Neural progenitor cell (in vitro differentiated cells): ENCODE measurements at regions not wholly inside any gene's neighbourhood (a gene's known extent, or its start where the extent isn't known, plus 50 kb on each side); places are given as distances from the start of the nearest gene placed in this dataset.

Experiments used
- DNase-seq: peaks from one replicate; pipeline ENCODE4 v3.0.0-alpha.2; 2016; ENCODE audit warnings: low spot score
- H2AFZ ChIP-seq: fragments of 200-600 bp; sonication (generic); replicated peaks from 2 replicates; pipeline ENCODE4 v1.6.1; 2016; ENCODE audit warnings: antibody characterized with exemption
- H3F3A ChIP-seq: fragments of 200-600 bp; sonication (generic); 2 replicates; pipeline ENCODE4 v1.6.1; 2016; ENCODE audit warnings: antibody characterized with exemption, low read depth
- H3K27ac ChIP-seq: fragments of 200-600 bp; sonication (generic); 2 replicates; pipeline ENCODE4 v1.5.1; 2016; ENCODE audit warnings: mild to moderate bottlenecking
- H3K27me3 ChIP-seq: fragments of 200-600 bp; sonication (generic); 2 replicates; pipeline ENCODE4 v1.6.1; 2016; ENCODE audit warnings: mild to moderate bottlenecking, moderate library complexity
- H3K36me3 ChIP-seq: fragments of 200-600 bp; sonication (generic); 2 replicates; pipeline ENCODE4 v1.5.1; 2016
- H3K4me1 ChIP-seq: fragments of 200-600 bp; sonication (generic); 2 replicates; pipeline ENCODE4 v1.6.1; 2016; ENCODE audit warnings: mixed run types
- H3K4me2 ChIP-seq: fragments of 200-600 bp; sonication (generic); 2 replicates; pipeline ENCODE4 v1.6.1; 2016
- H3K4me3 ChIP-seq: fragments of 200-600 bp; sonication (generic); 2 replicates; pipeline ENCODE4 v1.5.1; 2016
- H3K79me2 ChIP-seq: fragments of 200-600 bp; sonication (generic); 2 replicates; pipeline ENCODE4 v1.6.1; 2016; ENCODE audit warnings: low read depth
- H3K9ac ChIP-seq: fragments of 200-600 bp; sonication (generic); 2 replicates; pipeline ENCODE4 v1.6.1; 2016
- H3K9me3 ChIP-seq: fragments of 200-600 bp; sonication (generic); 2 replicates; pipeline ENCODE4 v1.5.1; 2016; ENCODE audit warnings: low read depth
- H4K20me1 ChIP-seq: fragments of 200-600 bp; sonication (generic); 2 replicates; pipeline ENCODE4 v1.6.1; 2016; ENCODE audit warnings: low read depth
- H3K27ac Mint-ChIP-seq: 3 replicates; pipeline ENCODE4 v1.8.0; 2021; ENCODE audit warnings: mixed read lengths
- H3K27me3 Mint-ChIP-seq: 2 replicates; pipeline ENCODE4 v1.8.0; 2022; ENCODE audit warnings: low read depth, mild to moderate bottlenecking, inconsistent platforms, moderate library complexity, mixed read lengths; ENCODE audit not compliant: insufficient read depth
- H3K36me3 Mint-ChIP-seq: 3 replicates; pipeline ENCODE4 v1.8.0; 2021; ENCODE audit warnings: mixed read lengths
- H3K4me1 Mint-ChIP-seq: 3 replicates; pipeline ENCODE4 v1.8.0; 2021; ENCODE audit warnings: mixed read lengths
- H3K4me3 Mint-ChIP-seq: 3 replicates; pipeline ENCODE4 v1.8.0; 2021; ENCODE audit warnings: mild to moderate bottlenecking, moderate library complexity, mixed read lengths
- H3K9me3 Mint-ChIP-seq: 3 replicates; pipeline ENCODE4 v1.8.0; 2020; ENCODE audit warnings: mixed read lengths
- EZH2 ChIP-seq: fragments of 200-600 bp; sonication (generic); IDR thresholded peaks from 2 replicates; pipeline ENCODE4 v1.6.1; 2017; ENCODE audit warnings: antibody characterized with exemption, mild to moderate bottlenecking, moderate library complexity
- EZH2phosphoT487 ChIP-seq: fragments of 200-600 bp; sonication (generic); IDR thresholded peaks from 2 replicates; pipeline ENCODE4 v1.6.1; 2017; ENCODE audit warnings: antibody characterized with exemption
- TF ChIP-seq, protein P1 (sequence below): fragments of 200-600 bp; sonication (generic); IDR thresholded peaks from 2 replicates; pipeline ENCODE4 v1.5.1; 2017; ENCODE audit warnings: antibody characterized with exemption, mild to moderate bottlenecking

DNA sequence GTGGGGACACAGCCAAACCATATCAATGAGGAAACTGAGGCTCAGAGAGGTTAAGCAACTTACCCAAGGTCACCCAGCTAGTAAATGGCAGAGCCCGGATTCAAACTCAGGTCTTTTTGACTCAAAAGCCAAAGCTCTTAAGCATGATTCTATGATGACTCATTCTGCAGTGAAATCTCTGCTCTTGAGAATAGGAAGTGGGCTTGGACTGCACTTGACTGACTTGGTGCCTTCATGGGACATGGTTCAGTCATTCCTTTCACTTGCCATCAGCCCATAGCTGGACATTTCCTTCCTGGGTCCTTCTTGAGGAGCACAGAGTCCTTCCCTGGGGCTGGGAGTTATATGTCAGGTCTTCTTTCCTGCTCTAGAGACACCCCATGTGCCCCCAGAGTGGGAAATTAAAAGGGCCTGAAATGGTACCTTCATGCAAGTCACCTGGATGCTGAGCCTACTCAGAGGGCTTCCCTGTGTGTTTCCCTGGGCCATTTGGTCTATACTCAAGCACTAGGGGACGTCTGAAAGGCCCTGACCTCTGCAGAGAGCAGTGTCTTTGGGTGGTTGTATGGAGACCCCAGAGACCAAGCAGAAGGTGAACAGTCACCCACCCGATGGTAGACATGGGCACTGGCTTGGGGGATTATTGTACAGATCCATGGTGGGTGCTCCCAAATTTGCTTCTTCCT lies 62.4 kb upstream of the SDK1 start:
- Histone ChIP-seq H3K79me2 (no peaks in the 10 kb centered on the region), H3K4me2 (no peak overlapping the region), H3K4me3 (no peak overlapping the region), H4K20me1 (no peaks in the 10 kb centered on the region), H3K27ac (no peak overlapping the region), H2AFZ (no peak overlapping the region), H3K36me3 (no peaks in the 10 kb centered on the region), H3K9me3 (no peaks in the 10 kb centered on the region), H3K27me3 (no peaks in the 10 kb centered on the region), H3K4me1 (peaks cover 3% of the 10 kb centered on the region), H3F3A (no peaks in the 10 kb centered on the region), H3K9ac (no peak overlapping the region)
- Mint-ChIP-seq H3K9me3 (peaks cover 21% of the 10 kb centered on the region), H3K4me1 (peaks cover 20% of the 10 kb centered on the region), H3K4me3 (no peak overlapping the region), H3K27ac (no peak overlapping the region), H3K36me3 (peaks cover 6% of the 10 kb centered on the region), H3K27me3 (peaks cover 5% of the 10 kb centered on the region)
- TF ChIP-seq EZH2phosphoT487 (no peak), EZH2 (no peak)
- TF ChIP-seq, protein P1, sequence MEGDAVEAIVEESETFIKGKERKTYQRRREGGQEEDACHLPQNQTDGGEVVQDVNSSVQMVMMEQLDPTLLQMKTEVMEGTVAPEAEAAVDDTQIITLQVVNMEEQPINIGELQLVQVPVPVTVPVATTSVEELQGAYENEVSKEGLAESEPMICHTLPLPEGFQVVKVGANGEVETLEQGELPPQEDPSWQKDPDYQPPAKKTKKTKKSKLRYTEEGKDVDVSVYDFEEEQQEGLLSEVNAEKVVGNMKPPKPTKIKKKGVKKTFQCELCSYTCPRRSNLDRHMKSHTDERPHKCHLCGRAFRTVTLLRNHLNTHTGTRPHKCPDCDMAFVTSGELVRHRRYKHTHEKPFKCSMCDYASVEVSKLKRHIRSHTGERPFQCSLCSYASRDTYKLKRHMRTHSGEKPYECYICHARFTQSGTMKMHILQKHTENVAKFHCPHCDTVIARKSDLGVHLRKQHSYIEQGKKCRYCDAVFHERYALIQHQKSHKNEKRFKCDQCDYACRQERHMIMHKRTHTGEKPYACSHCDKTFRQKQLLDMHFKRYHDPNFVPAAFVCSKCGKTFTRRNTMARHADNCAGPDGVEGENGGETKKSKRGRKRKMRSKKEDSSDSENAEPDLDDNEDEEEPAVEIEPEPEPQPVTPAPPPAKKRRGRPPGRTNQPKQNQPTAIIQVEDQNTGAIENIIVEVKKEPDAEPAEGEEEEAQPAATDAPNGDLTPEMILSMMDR: no peak
- no peak for DNase-seq

DNA sequence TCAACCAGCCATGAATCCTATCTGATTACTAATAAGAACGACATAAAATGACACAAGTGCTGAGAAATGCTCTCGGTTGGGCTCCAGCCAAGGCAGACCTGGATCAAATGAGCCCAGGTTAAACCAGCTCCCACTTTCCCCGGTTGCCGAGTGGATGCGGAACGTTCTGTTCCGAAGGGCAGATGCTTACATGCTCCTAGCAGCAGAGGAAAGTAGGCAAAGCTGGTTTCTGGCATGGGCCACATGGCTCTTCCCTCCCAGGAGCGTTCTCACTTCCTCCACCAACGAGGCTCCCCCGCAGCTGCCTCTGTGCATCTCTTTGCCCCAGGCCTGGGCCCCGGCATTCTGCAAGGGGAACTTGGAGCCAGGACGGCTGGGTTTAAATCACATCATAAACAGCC lies 61.8 kb upstream of the SDK1 start:
- no peaks in the 10 kb centered on the region for H4K20me1 ChIP-seq

DNA sequence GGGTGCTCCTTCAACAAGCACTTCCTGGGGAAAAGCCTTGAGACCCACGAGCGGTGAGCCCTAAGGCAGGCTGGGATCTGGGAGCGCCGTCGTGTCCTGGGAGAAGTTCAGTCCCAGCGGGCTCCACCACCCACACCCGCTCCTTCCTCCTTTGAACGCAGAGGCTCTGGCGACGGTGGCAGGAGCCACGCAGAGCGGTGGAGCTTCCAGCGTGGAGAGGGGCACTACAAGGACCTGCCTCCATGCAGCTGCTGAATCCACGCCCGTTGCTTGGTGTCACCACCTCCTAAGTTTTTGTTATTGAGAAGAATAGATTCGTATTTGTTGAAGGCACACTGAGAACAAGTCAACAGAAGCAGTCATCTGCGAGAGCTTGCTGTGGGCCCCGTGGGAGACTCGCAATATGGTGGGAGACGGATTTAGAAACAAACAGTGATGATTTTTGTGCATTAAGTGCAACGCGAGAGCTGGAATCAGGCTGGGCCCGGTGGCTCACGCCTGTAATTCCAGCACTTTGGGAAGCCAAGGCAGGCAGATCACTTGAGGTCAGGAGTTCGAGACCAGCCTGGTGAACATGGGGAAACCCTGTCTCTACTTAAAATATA lies 60.1 kb upstream of the SDK1 start:
- Mint-ChIP-seq H3K27ac (peak overlapping the region; percentile 67), H3K4me1 (peaks cover 38% of the 10 kb centered on the region), H3K9me3 (peaks cover 15% of the 10 kb centered on the region), H3K27me3 (peaks cover 8% of the 10 kb centered on the region), H3K4me3 (no peak overlapping the region), H3K36me3 (no peaks in the 10 kb centered on the region)
- Histone ChIP-seq H3K4me1 (peaks cover 9% of the 10 kb centered on the region), H3K36me3 (no peaks in the 10 kb centered on the region), H4K20me1 (no peaks in the 10 kb centered on the region), H3K27ac (no peak overlapping the region), H3K9ac (no peak overlapping the region), H3K4me3 (no peak overlapping the region), H3F3A (peaks cover 7% of the 10 kb centered on the region), H3K27me3 (no peaks in the 10 kb centered on the region), H2AFZ (peak overlapping the region; percentile 55), H3K4me2 (no peak overlapping the region), H3K79me2 (no peaks in the 10 kb centered on the region), H3K9me3 (no peaks in the 10 kb centered on the region)
- DNase-seq: no peak
- no peak for TF ChIP-seq EZH2phosphoT487
- TF ChIP-seq, protein P1: no peak
- no peak for TF ChIP-seq EZH2

More for the DNA sequence above, 61.8 kb upstream of the SDK1 start:
- no peaks in the 10 kb centered on the region for H3K27me3 ChIP-seq
- H3K27ac ChIP-seq: no peak overlapping the region
- H3K4me1 ChIP-seq: peaks cover 3% of the 10 kb centered on the region
- no peak overlapping the region for H3K4me3 ChIP-seq
- Mint-ChIP-seq H3K27me3 (peaks cover 5% of the 10 kb centered on the region), H3K27ac (no peak overlapping the region), H3K4me3 (no peak overlapping the region), H3K9me3 (peaks cover 21% of the 10 kb centered on the region), H3K36me3 (peaks cover 6% of the 10 kb centered on the region), H3K4me1 (peaks cover 26% of the 10 kb centered on the region)
- no peaks in the 10 kb centered on the region for H3F3A ChIP-seq
- no peaks in the 10 kb centered on the region for H3K36me3 ChIP-seq
- H3K79me2 ChIP-seq: no peaks in the 10 kb centered on the region
- no peak overlapping the region for H3K9ac ChIP-seq
- TF ChIP-seq EZH2phosphoT487: no peak
- TF ChIP-seq, protein P1: no peak
- TF ChIP-seq EZH2: no peak
- no peaks in the 10 kb centered on the region for H3K9me3 ChIP-seq
- no peak overlapping the region for H2AFZ ChIP-seq
- H3K4me2 ChIP-seq: no peak overlapping the region
- DNase-seq: no peak
